ENCODE measurements at regions not wholly inside any gene's neighbourhood (a gene's known extent, or its start where the extent isn't known, plus 50 kb on each side); places are given as distances from the start of the nearest gene placed in this dataset.

DNA sequence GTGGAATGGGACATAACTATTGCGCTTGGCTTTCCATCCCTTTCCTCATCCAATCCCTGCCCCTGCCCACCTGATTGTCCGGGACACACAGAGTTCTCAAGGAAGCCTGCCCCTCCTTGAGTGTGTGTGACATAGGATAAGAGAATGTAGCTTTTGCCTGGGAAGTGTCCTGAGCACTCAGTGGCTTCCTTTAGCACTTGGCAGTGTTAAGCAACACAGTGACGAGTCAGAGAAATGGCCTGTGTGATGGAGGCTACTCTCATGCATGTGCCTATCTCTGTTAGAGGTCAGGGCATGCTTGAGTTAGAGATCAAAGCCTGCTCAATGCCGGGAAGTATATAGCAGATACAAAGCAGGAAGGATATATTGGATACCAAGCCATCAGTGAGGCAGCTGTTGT, 289.5 kb downstream of the SIPA1L2 start:
- intact Hi-C loops (cut with DNase I, micrococcal nuclease) = no loop called here
- Mint-ChIP-seq H3K9me3 (no peaks in the 10 kb centered on the region), H3K4me3 (no peak overlapping the region), H3K4me1 (ENCODE audit: low read depth) (peaks cover 15% of the 10 kb centered on the region), H3K27ac (no peak overlapping the region), H3K36me3 (ENCODE audit: low read depth) (no peaks in the 10 kb centered on the region), H3K27me3 (peaks cover 39% of the 10 kb centered on the region)
- Histone ChIP-seq H3K27me3 (ENCODE audit: control insufficient read depth in 1 of 2, insufficient read depth in 2 of 2, low read length in 2 of 2) (no peaks in the 10 kb centered on the region), H3K4me3 (ENCODE audit: low read length) (no peak overlapping the region), H3K9me3 (ENCODE audit: control insufficient read depth in 1 of 2, insufficient read depth in 1 of 2, low read length in 2 of 2) (peaks cover 0 to 7% of the 10 kb centered on the region in 2 experiments), H3K4me1 (ENCODE audit: insufficient read depth, low read length) (peaks cover 5% of the 10 kb centered on the region), H3K36me3 (ENCODE audit: insufficient read depth, low read length) (no peaks in the 10 kb centered on the region), H3K27ac (ENCODE audit: low read depth in 1 of 2, low read length in 2 of 2) (no peak overlapping the region)
- ChIA-PET CTCF (no interaction called here), POLR2A (no interaction called here)
- TF ChIP-seq, protein P1, sequence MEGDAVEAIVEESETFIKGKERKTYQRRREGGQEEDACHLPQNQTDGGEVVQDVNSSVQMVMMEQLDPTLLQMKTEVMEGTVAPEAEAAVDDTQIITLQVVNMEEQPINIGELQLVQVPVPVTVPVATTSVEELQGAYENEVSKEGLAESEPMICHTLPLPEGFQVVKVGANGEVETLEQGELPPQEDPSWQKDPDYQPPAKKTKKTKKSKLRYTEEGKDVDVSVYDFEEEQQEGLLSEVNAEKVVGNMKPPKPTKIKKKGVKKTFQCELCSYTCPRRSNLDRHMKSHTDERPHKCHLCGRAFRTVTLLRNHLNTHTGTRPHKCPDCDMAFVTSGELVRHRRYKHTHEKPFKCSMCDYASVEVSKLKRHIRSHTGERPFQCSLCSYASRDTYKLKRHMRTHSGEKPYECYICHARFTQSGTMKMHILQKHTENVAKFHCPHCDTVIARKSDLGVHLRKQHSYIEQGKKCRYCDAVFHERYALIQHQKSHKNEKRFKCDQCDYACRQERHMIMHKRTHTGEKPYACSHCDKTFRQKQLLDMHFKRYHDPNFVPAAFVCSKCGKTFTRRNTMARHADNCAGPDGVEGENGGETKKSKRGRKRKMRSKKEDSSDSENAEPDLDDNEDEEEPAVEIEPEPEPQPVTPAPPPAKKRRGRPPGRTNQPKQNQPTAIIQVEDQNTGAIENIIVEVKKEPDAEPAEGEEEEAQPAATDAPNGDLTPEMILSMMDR (IDR thresholded peaks at IDR 0.05) = no peak
- ATAC-seq (ENCODE audit: poor library complexity) (no peak), DNase-seq (no peak)

DNA sequence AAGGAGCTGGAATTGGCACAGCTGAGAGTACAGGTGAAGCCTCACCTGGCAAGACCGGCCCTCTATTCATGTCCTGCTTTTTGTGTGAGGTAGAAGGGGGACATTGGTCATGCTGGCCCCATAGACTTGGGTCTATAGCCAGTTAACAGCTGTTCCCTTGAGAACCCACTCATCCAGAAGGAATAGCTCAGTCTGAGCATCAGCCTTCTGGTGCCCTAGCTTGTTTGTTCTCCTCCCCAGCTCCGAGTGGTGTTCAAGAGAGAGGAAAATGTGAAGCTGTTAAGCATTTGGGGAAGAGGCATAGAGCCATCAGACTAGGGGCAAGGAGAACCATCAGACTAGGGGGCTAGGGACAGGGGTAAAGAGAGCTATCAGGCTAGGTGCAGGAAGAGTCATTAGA, 290.9 kb downstream of the SIPA1L2 start:
- H3K27ac Mint-ChIP-seq = no peak overlapping the region
- ChIA-PET CTCF (no interaction called here), POLR2A (no interaction called here)
- intact Hi-C loops (cut with DNase I, micrococcal nuclease) = no loop called here
- TF ChIP-seq, protein P1 (IDR thresholded peaks at IDR 0.05) = no peak
- DNase-seq (no peak), ATAC-seq (ENCODE audit: poor library complexity) (no peak)
- Histone ChIP-seq H3K27ac (ENCODE audit: low read depth in 1 of 2, low read length in 2 of 2) (no peak overlapping the region), H3K9me3 (ENCODE audit: control insufficient read depth in 1 of 2, insufficient read depth in 1 of 2, low read length in 2 of 2) (peaks cover 0 to 6% of the 10 kb centered on the region in 2 experiments), H3K4me1 (ENCODE audit: insufficient read depth, low read length) (peaks cover 19% of the 10 kb centered on the region), H3K27me3 (ENCODE audit: control insufficient read depth in 1 of 2, insufficient read depth in 2 of 2, low read length in 2 of 2) (no peaks in the 10 kb centered on the region), H3K36me3 (ENCODE audit: insufficient read depth, low read length) (no peaks in the 10 kb centered on the region), H3K4me3 (ENCODE audit: low read length) (no peak overlapping the region)
- H3K27me3 Mint-ChIP-seq = peaks cover 47% of the 10 kb centered on the region
- no peaks in the 10 kb centered on the region for H3K9me3 Mint-ChIP-seq
- peaks cover 28% of the 10 kb centered on the region for H3K4me1 Mint-ChIP-seq (ENCODE audit: low read depth)
- no peak overlapping the region for H3K4me3 Mint-ChIP-seq
- H3K36me3 Mint-ChIP-seq (ENCODE audit: low read depth) = no peaks in the 10 kb centered on the region

DNA sequence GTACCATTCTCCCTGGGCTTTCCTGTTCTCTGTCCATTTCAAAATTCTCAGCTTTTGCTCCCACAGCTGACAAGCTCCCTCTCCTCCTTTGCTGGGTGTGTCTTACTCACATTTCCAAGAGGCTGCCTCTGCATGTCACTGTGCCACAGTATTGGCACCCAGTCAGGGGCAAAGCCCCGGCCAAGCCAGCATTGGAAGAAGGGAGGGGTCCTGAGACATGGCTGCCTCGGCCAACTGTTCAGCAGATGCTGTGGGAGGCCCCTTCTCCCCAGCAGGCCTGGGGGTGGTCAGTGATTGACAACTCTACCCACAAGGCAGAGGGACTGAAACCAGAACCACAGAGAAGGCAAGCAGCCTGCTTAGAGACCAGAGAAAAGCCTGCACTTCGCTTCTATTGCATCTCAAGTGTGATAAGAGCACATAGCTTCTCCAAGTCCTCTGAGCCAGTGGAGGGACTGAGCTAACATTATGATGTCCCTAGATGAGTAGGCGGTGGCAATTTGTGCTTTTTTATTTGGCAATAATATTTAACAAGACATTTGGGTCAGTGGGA, 294.1 kb downstream of the SIPA1L2 start:
- H3K27ac Mint-ChIP-seq = peak overlapping the region; percentile 38
- TF ChIP-seq, protein P1 (IDR thresholded peaks at IDR 0.05) = no peak

More for the DNA sequence above, 294.1 kb downstream of the SIPA1L2 start:
- H3K4me1 Mint-ChIP-seq (ENCODE audit: low read depth) = peaks cover 32% of the 10 kb centered on the region
- H3K36me3 Mint-ChIP-seq (ENCODE audit: low read depth) = no peaks in the 10 kb centered on the region
- H3K27ac ChIP-seq (ENCODE audit: low read depth in 1 of 2, low read length in 2 of 2) = no peak overlapping the region
- H3K36me3 ChIP-seq (ENCODE audit: insufficient read depth, low read length) = no peaks in the 10 kb centered on the region
- intact Hi-C loops (cut with DNase I, micrococcal nuclease) = no loop called here
- H3K27me3 Mint-ChIP-seq = peaks cover 37% of the 10 kb centered on the region
- peaks cover 0 to 10% of the 10 kb centered on the region in 2 experiments for H3K27me3 ChIP-seq (ENCODE audit: control insufficient read depth in 1 of 2, insufficient read depth in 2 of 2, low read length in 2 of 2)
- DNase-seq = no peak
- H3K4me3 Mint-ChIP-seq = no peak overlapping the region
- peaks cover 0 to 15% of the 10 kb centered on the region in 2 experiments for H3K9me3 ChIP-seq (ENCODE audit: control insufficient read depth in 1 of 2, insufficient read depth in 1 of 2, low read length in 2 of 2)
- no peak overlapping the region for H3K4me3 ChIP-seq (ENCODE audit: low read length)
- CTCF ChIA-PET = no interaction called here
- no peaks in the 10 kb centered on the region for H3K9me3 Mint-ChIP-seq
- peaks cover 20% of the 10 kb centered on the region for H3K4me1 ChIP-seq (ENCODE audit: insufficient read depth, low read length)
- POLR2A ChIA-PET = interaction anchor here (1.1 to 1.3 kb wide), 2 partner anchors 15 to 292 kb away, joined by 3 read pairs; no protein-coding TSS in a partner anchor
- ATAC-seq (ENCODE audit: poor library complexity) = peak; percentile 43
